GM20000 (cell line): ENCODE measurements at regions not wholly inside any gene's neighbourhood (a gene's known extent, or its start where the extent isn't known, plus 50 kb on each side); places are given as distances from the start of the nearest gene placed in this dataset.

Source experiments
- DNase-seq: peaks from one replicate; pipeline ENCODE4 v3.0.0; 2012; ENCODE audit warnings: low spot score
- CTCF ChIP-seq: IDR thresholded peaks from 2 replicates; pipeline ENCODE4 v1.5.1; 2012; ENCODE audit warnings: mild to moderate bottlenecking, control low read depth; ENCODE audit errors: extremely low read depth, missing control alignments

- DNase-seq: no peak
- TF ChIP-seq CTCF: no peak
Measured at GRCh38 chr9:8101607-8102006, 302.0 kb upstream of the DMAC1 start.

- no peak for DNase-seq
- no peak for TF ChIP-seq CTCF
Measured at GRCh38 chr9:8096091-8096490, 296.5 kb upstream of the DMAC1 start.

DNA sequence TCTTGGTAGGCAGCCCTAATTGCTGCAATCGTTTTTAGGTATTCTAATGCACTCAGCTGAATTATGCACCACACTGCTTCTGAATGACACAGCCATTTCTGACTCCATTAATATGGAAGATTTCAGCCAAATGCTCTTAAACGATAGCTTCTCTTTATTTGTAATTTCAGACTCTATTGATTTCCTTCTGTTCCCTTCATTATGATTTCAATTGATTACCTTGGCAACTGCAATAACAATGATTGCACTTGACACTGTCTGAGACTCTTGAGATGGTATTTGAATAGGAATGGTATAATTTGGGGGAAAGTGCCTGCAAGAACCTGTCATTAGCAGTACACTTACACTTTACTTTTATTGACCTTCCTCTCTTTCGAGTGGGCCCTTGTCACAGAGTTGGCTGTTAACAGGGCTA lies 296.1 kb upstream of the DMAC1 start:
- DNase-seq: no peak

GRCh38 chr9:8088477-8088876 lies 288.9 kb upstream of the DMAC1 start:
- TF ChIP-seq CTCF: no peak
- DNase-seq: no peak

More for the DNA sequence above, 296.1 kb upstream of the DMAC1 start:
- TF ChIP-seq CTCF: no peak

- no peak for DNase-seq
- no peak for TF ChIP-seq CTCF
Measured at GRCh38 chr9:8085986-8086385, 286.4 kb upstream of the DMAC1 start.

GRCh38 chr9:8078641-8079140 lies 279.1 kb upstream of the DMAC1 start:
- no peak for TF ChIP-seq CTCF
- no peak for DNase-seq

GRCh38 chr9:8074713-8075286 lies 275.2 kb upstream of the DMAC1 start:
- DNase-seq: no peak
- no peak for TF ChIP-seq CTCF
